Choroid plexus epithelial cell (primary cell): ENCODE measurements at regions not wholly inside any gene's neighbourhood (a gene's known extent, or its start where the extent isn't known, plus 50 kb on each side); places are given as distances from the start of the nearest gene placed in this dataset.

Source experiments
- DNase-seq: peaks from one replicate; pipeline ENCODE4 v3.0.0-alpha.2; 2010; ENCODE audit warnings: low read depth
- H3K4me3 ChIP-seq: 2 replicates; pipeline ENCODE4 v1.5.1; 2011; ENCODE audit warnings: low read depth, mild to moderate bottlenecking, control low read depth, low read length, moderate library complexity
- TF ChIP-seq, protein P1 (sequence below): conservative IDR thresholded peaks from 2 replicates; pipeline ENCODE4 v1.5.1; 2011; ENCODE audit warnings: low read depth, mild to moderate bottlenecking, control low read depth, inconsistent platforms, low read length, moderate library complexity

DNA sequence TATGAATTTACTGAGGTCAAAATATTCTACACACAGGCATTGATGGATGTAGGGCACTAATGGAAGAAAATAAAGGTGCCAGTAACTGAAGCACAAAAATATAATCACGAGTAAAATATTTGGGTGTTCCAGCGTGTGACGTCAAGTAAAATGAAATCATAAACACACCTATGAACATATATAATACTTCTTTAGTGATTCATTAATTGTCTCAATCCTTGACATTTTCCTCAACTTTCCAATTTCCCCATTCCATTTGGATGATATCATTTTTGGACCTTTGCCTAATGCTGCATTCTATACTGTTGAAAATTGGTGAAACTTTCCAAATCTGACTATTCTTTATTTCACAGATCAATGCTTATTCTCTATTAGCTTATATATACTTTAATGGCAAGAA, 649.3 kb downstream of the GALC start:
- TF ChIP-seq, protein P1, sequence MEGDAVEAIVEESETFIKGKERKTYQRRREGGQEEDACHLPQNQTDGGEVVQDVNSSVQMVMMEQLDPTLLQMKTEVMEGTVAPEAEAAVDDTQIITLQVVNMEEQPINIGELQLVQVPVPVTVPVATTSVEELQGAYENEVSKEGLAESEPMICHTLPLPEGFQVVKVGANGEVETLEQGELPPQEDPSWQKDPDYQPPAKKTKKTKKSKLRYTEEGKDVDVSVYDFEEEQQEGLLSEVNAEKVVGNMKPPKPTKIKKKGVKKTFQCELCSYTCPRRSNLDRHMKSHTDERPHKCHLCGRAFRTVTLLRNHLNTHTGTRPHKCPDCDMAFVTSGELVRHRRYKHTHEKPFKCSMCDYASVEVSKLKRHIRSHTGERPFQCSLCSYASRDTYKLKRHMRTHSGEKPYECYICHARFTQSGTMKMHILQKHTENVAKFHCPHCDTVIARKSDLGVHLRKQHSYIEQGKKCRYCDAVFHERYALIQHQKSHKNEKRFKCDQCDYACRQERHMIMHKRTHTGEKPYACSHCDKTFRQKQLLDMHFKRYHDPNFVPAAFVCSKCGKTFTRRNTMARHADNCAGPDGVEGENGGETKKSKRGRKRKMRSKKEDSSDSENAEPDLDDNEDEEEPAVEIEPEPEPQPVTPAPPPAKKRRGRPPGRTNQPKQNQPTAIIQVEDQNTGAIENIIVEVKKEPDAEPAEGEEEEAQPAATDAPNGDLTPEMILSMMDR, result no peak
- no peak for DNase-seq

DNA sequence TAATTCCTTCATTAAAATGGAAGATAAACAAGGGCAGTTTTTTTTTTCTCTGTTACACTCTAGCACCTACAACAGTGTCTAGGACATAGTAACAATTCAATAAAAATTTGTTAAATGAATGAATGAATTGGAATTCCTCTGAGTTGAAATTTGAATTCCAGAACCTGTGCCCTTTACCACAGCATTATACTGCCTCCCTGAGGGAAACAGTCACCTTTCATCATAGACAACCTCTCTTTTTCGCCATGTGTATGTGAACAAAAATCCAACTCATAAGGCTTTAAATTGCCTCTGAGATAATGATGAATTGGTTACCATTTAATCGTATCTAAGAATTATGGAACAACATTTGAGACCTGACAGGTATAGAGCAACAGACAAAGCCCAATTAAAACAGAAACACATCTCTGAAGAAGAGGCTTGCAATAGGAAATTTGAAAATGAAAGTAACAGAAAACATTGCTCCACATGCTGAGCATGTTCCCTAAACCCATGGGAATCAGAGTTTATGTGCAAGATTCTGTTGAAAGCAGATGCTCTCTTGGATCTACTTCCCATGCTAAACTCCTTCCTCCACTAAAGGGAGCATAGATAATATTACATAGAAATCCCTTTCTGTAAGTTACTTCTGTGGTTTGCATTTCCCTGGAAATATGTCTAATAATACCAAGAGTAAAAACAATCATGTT, 657.8 kb downstream of the GALC start:
- no peak for DNase-seq
- TF ChIP-seq, protein P1, result no peak
- H3K4me3 ChIP-seq, result no peak overlapping the region

More for the DNA sequence above, 649.3 kb downstream of the GALC start:
- H3K4me3 ChIP-seq, result no peak overlapping the region

DNA sequence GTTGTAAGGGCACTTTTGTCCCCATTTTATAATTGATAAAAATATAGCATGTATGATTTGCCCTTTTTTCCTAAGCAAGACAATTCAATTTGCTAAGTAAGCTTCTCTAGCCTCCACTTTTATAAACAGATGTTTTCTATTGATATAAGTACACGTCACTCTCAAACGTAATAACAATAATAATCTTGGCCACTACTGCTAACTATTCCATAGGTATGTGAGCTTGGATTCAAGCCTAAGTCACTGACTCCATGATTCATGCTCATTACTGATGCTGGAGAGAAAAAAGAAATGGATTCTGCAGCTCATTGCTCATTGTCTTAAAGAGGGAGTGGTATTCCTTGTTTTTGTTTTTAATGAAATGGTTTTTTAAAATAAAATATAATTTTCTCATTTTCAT, 661.0 kb downstream of the GALC start:
- DNase-seq, result peak; percentile 1
- H3K4me3 ChIP-seq, result no peak overlapping the region
- TF ChIP-seq, protein P1, result no peak

DNA sequence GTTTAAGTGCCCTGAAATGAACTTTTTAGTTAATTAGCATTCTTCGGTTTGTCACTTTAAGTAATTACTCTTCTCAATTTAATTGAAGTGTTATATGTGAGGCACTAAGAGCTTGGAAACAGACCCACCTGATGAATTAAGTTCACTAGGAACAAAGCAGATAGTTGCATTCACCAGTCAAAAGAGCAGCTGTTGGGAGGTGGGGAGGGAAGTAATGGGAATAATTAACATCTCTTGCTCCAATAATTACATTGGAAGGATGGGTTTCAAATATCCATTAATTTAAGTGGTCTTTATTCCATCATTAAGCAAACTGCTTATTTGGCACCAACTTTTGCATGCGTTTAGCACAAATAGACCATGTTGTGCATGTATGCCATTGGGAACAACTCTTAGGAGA, 667.2 kb downstream of the GALC start:
- no peak overlapping the region for H3K4me3 ChIP-seq
- TF ChIP-seq, protein P1, result no peak
- no peak for DNase-seq

DNA sequence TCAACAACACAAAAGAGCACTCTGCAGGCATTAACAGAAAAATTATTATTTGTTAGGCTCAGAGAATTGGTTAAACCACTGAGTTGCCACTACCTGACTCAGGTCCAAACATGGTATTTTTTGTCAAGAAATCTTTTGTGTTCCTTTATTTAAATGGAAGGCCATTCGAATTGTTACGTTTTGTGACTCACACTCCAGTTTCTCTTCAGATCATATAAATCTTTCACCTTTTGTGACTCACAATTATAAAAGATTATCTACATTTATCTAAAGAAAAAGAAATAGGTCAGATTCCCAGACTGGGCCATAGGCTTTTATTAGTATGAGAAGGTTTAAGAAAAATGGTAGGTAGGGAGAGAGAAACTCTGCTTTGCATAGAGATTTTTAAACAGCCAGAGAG, 669.8 kb downstream of the GALC start:
- no peak for DNase-seq
- TF ChIP-seq, protein P1, result no peak

DNA sequence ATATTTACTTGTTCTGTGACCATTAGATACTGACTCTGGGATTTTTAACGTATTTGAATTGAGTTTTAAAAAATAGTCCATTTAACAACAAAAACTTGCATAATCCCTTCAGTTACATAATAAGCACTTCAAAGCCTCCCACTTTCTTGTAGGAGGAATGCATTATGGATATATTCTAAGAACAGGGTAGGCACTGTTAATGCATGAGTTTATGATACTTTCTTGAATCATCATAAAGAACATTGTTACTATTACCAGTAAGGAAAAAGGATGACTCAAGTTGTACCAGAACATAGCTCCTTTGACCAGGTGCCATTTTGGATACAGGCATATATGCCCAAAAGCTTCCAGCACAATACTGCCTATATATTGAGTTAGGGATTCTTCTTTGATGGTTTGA, 671.4 kb downstream of the GALC start:
- no peak overlapping the region for H3K4me3 ChIP-seq
- TF ChIP-seq, protein P1, result no peak
- DNase-seq, result no peak

More for the DNA sequence above, 669.8 kb downstream of the GALC start:
- no peak overlapping the region for H3K4me3 ChIP-seq

DNA sequence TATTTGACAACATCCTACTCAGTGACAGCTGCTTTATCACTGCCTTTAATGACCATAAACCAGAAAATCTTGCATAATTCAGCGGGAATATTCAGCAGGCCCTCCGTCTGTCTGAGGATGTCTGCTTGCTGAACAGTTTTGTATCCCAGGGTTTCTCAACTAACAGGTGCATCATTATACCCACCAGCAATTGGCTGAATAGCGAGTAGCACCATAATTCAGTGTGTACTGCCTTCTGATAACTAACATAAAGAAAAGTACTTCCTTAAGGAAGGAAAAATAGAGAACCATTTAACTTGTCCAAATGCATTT, 680.1 kb downstream of the GALC start:
- DNase-seq, result no peak
- H3K4me3 ChIP-seq, result no peak overlapping the region
- TF ChIP-seq, protein P1, result no peak
